Omental fat pad (tissue), 3 donors: ENCODE measurements at regions not wholly inside any gene's neighbourhood (a gene's known extent, or its start where the extent isn't known, plus 50 kb on each side); places are given as distances from the start of the nearest gene placed in this dataset.

Experiments used
- ATAC-seq: fragments of 150-250 bp; one replicate; pipeline ENCODE4 v1.9.1; 2016; ENCODE audit warnings: mild to moderate bottlenecking, moderate library complexity; ENCODE audit not compliant: low FRiP score
- DNase-seq: peaks from one replicate; pipeline ENCODE4 v3.0.0-alpha.2; 2019; ENCODE audit warnings: low spot score
- TF ChIP-seq, protein P1 (sequence below), 3 donors: fragments of 450-650 bp; IDR thresholded peaks; one replicate each; pipeline ENCODE4 v1.5.1; 2016 to 2017; ENCODE audit warnings: antibody characterized with exemption in 3 of 3, mild to moderate bottlenecking in 3 of 3, moderate library complexity in 2 of 3

GRCh38 chr21:18602711-18603110 lies 199.1 kb upstream of the TMPRSS15 start:
- DNase-seq, result no peak
- no peak for ATAC-seq
- TF ChIP-seq, protein P1, sequence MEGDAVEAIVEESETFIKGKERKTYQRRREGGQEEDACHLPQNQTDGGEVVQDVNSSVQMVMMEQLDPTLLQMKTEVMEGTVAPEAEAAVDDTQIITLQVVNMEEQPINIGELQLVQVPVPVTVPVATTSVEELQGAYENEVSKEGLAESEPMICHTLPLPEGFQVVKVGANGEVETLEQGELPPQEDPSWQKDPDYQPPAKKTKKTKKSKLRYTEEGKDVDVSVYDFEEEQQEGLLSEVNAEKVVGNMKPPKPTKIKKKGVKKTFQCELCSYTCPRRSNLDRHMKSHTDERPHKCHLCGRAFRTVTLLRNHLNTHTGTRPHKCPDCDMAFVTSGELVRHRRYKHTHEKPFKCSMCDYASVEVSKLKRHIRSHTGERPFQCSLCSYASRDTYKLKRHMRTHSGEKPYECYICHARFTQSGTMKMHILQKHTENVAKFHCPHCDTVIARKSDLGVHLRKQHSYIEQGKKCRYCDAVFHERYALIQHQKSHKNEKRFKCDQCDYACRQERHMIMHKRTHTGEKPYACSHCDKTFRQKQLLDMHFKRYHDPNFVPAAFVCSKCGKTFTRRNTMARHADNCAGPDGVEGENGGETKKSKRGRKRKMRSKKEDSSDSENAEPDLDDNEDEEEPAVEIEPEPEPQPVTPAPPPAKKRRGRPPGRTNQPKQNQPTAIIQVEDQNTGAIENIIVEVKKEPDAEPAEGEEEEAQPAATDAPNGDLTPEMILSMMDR (IDR thresholded peaks at IDR 0.05), result no peak

DNA sequence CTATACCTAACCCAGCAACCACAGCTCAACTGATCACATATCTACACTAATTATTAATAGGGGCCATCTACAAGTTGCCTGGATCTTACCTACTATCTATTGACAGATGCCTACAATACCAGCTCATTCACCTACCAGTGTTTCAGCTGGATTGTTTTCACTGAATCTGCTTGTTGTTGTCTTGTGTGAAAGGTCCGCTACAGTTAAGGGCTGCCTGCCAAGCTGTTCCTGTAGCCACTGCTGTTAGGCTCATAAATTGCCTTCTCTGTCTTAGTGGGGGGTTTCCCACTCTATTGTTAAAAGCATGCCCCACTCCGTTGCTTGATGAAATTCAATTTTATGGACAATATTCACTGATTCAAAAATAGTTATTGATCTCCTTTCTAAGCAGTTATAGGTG lies 199.7 kb upstream of the TMPRSS15 start:
- ATAC-seq, result no peak
- no peak for DNase-seq
- TF ChIP-seq, protein P1 (IDR thresholded peaks at IDR 0.05), result no peak

- no peak for ATAC-seq
- TF ChIP-seq, protein P1 (IDR thresholded peaks at IDR 0.05), result no peak
- no peak for DNase-seq
These were observed 200.4 kb upstream of the TMPRSS15 start for GRCh38 chr21:18603980-18604379.

DNA sequence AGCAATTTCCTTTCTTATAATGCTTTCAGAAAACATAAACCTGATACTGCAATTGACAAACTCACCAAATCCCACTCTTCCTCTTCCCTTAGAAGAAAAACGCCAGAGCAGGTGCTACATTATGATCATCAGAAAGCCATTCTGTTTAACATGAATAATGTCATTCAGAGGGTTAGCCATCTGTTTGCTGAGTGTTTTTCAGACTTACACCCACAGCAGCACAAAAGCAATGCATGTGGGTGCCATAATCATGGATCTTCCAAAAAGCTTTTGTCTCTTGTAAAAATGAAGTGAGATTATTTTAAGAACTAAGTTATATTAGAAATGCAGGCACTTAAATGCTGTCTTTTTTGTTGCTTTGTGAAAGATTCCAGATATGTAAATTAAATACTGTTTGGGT lies 204.6 kb upstream of the TMPRSS15 start:
- DNase-seq (no peak), ATAC-seq (no peak)
- TF ChIP-seq, protein P1 (IDR thresholded peaks at IDR 0.05), result no peak

DNA sequence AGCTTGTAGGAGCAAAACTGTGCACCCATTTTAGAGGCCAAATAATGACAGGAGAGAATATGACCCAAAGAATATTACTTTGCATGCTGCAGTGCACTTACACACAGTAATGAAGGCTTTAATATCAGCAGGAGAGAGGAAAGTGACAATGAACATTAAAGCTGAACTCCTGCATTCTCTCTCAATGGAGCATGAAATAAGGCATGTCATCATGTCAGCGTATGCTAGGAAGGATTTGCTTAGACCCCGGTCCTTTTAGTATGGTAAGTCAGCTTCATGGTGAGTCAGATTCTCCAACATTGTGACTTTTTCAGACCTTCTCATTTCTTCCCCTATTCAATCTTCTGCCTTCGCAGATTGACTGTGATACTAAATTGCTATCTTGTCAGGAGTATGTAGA lies 210.7 kb upstream of the TMPRSS15 start:
- ATAC-seq, result no peak
- no peak for DNase-seq
- TF ChIP-seq, protein P1 (IDR thresholded peaks at IDR 0.05), result no peak

- TF ChIP-seq, protein P1 (IDR thresholded peaks at IDR 0.05), result no peak
- no peak for ATAC-seq
- DNase-seq, result no peak
These were observed 213.7 kb upstream of the TMPRSS15 start for GRCh38 chr21:18617291-18617690.

GRCh38 chr21:18620436-18620835 lies 216.9 kb upstream of the TMPRSS15 start:
- DNase-seq (no peak), ATAC-seq (no peak)
- TF ChIP-seq, protein P1 (IDR thresholded peaks at IDR 0.05), result no peak
